ENCODE measurements at regions not wholly inside any gene's neighbourhood (a gene's known extent, or its start where the extent isn't known, plus 50 kb on each side); places are given as distances from the start of the nearest gene placed in this dataset.

- TF ChIP-seq, protein P1, sequence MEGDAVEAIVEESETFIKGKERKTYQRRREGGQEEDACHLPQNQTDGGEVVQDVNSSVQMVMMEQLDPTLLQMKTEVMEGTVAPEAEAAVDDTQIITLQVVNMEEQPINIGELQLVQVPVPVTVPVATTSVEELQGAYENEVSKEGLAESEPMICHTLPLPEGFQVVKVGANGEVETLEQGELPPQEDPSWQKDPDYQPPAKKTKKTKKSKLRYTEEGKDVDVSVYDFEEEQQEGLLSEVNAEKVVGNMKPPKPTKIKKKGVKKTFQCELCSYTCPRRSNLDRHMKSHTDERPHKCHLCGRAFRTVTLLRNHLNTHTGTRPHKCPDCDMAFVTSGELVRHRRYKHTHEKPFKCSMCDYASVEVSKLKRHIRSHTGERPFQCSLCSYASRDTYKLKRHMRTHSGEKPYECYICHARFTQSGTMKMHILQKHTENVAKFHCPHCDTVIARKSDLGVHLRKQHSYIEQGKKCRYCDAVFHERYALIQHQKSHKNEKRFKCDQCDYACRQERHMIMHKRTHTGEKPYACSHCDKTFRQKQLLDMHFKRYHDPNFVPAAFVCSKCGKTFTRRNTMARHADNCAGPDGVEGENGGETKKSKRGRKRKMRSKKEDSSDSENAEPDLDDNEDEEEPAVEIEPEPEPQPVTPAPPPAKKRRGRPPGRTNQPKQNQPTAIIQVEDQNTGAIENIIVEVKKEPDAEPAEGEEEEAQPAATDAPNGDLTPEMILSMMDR (IDR thresholded peaks at IDR 0.05; ENCODE audit: low read depth, low read length, missing input control) = no peak
- TF ChIP-seq GABPA (IDR thresholded peaks at IDR 0.05 in 1 of 2, conservative IDR thresholded peaks at IDR 0.05 in 1 of 2) = no peak
Observed at GRCh38 chr14:78081245-78081644, 88.9 kb upstream of the NRXN3 start.
